Kasumi-1 (cell line): ENCODE measurements at regions not wholly inside any gene's neighbourhood (a gene's known extent, or its start where the extent isn't known, plus 50 kb on each side); places are given as distances from the start of the nearest gene placed in this dataset.
A peak's percentile ranks its signal among the peaks of the same experiment; 100 is the strongest.

Experiments used
- DNase-seq, 2 experiments: peaks; one replicate each; lab custom pipeline; 2025; lab: John Stamatoyannopoulos, UW

- DNase-seq: peak; percentile 28 to 57
These were observed 276.1 kb upstream of the NEBL start for GRCh38 chr10:21172930-21173801.

GRCh38 chr10:21172542-21172929 is 275.4 kb upstream of the NEBL start:
- no peak for DNase-seq

GRCh38 chr10:21171936-21172541 is 274.9 kb upstream of the NEBL start:
- DNase-seq: no peak

GRCh38 chr10:21171197-21171935 is 274.3 kb upstream of the NEBL start:
- peak; percentile 58 to 60 for DNase-seq

GRCh38 chr10:21170216-21170615 is 273.1 kb upstream of the NEBL start:
- no peak for DNase-seq

GRCh38 chr10:21169271-21169670 is 272.2 kb upstream of the NEBL start:
- DNase-seq: no peak

- no peak for DNase-seq
These were observed 270.3 kb upstream of the NEBL start for GRCh38 chr10:21167288-21168010.

GRCh38 chr10:21166557-21167287 is 269.6 kb upstream of the NEBL start:
- DNase-seq: no peak

GRCh38 chr10:21165489-21165888 is 268.4 kb upstream of the NEBL start:
- no peak for DNase-seq

GRCh38 chr10:21164687-21165086 is 267.6 kb upstream of the NEBL start:
- no peak for DNase-seq

- no peak for DNase-seq
These were observed 265.8 kb upstream of the NEBL start for GRCh38 chr10:21162948-21163347.

GRCh38 chr10:21161647-21162046 is 264.5 kb upstream of the NEBL start:
- no peak for DNase-seq

- no peak for DNase-seq
These were observed 264.0 kb upstream of the NEBL start for GRCh38 chr10:21161090-21161625.

GRCh38 chr10:21160116-21160515 is 263.0 kb upstream of the NEBL start:
- no peak for DNase-seq

- no peak for DNase-seq
These were observed 262.6 kb upstream of the NEBL start for GRCh38 chr10:21159669-21160068.

GRCh38 chr10:21158301-21158700 is 261.2 kb upstream of the NEBL start:
- no peak for DNase-seq

- no peak for DNase-seq
These were observed 260.6 kb upstream of the NEBL start for GRCh38 chr10:21157664-21158063.

GRCh38 chr10:21150166-21150565 is 253.1 kb upstream of the NEBL start:
- peak in 1 of 2 experiments; percentile 21 for DNase-seq

- DNase-seq: no peak
These were observed 249.3 kb upstream of the NEBL start for GRCh38 chr10:21146436-21146789.

- DNase-seq: no peak
These were observed 248.8 kb upstream of the NEBL start for GRCh38 chr10:21145751-21146435.

GRCh38 chr10:21144047-21144446 is 246.9 kb upstream of the NEBL start:
- DNase-seq: no peak
